Activated T-helper 2 cell treated with anti-CD3 and anti-CD28 coated beads, Interferon-gamma antibody, Interleukin-2, Interleukin-4, amounts not matched to agents 10 μg/mL and 5 μg/mL and 100 μg/mL, durations not matched to agents 14 hours and 24 hours and 36 hours (primary cell): ENCODE measurements at regions not wholly inside any gene's neighbourhood (a gene's known extent, or its start where the extent isn't known, plus 50 kb on each side); places are given as distances from the start of the nearest gene placed in this dataset.

ENCODE experiments used
- DNase-seq: peaks from one replicate; pipeline ENCODE4 v3.0.0; 2021; ENCODE audit warnings: low spot score
- H3K27ac Mint-ChIP-seq: one replicate; pipeline ENCODE4 v1.8.0; 2021; ENCODE audit warnings: mixed read lengths
- H3K27me3 Mint-ChIP-seq: one replicate; pipeline ENCODE4 v1.8.0; 2021; ENCODE audit warnings: low read depth, mixed read lengths
- H3K36me3 Mint-ChIP-seq: one replicate; pipeline ENCODE4 v1.8.0; 2021; ENCODE audit warnings: low read depth, mixed read lengths
- H3K4me1 Mint-ChIP-seq: one replicate; pipeline ENCODE4 v1.8.0; 2021; ENCODE audit warnings: low read depth, mixed read lengths
- H3K4me3 Mint-ChIP-seq: one replicate; pipeline ENCODE4 v1.8.0; 2021; ENCODE audit warnings: low read depth, mild to moderate bottlenecking, moderate library complexity, mixed read lengths
- H3K9me3 Mint-ChIP-seq: one replicate; pipeline ENCODE4 v1.8.0; 2021; ENCODE audit warnings: mixed read lengths
- intact Hi-C: fragments of 100-400 bp; cut with micrococcal nuclease; formaldehyde crosslinking; loops from one replicate; pipeline ENCODE4 v1.15.1; 2023

DNA sequence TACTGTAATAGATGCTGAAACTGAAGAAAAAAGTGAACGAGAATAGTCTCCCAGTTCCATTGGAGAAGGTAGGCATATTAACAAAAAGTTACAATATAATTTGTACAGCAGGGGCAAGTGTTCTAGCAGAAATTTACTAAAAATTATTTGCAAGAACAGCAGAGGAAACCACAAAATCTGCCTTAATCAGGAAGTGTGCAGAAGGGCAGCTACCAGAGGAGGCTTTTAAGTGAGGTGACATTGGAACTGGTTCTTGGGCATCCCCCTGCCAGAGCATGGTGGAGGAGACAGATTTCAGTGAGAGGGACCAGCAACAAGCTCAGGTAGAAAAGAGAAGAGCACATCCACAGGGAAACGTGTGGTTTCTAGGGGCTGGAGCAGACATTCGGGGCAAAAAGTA is 279.3 kb upstream of the CAMK1G start:
- H3K27ac Mint-ChIP-seq, result no peak overlapping the region
- intact Hi-C loops, result no loop called here
- H3K4me1 Mint-ChIP-seq, result no peaks in the 10 kb centered on the region
- H3K36me3 Mint-ChIP-seq, result no peaks in the 10 kb centered on the region
- peaks cover 3% of the 10 kb centered on the region for H3K27me3 Mint-ChIP-seq
- H3K9me3 Mint-ChIP-seq, result no peaks in the 10 kb centered on the region
- H3K4me3 Mint-ChIP-seq, result no peak overlapping the region
- DNase-seq, result no peak

DNA sequence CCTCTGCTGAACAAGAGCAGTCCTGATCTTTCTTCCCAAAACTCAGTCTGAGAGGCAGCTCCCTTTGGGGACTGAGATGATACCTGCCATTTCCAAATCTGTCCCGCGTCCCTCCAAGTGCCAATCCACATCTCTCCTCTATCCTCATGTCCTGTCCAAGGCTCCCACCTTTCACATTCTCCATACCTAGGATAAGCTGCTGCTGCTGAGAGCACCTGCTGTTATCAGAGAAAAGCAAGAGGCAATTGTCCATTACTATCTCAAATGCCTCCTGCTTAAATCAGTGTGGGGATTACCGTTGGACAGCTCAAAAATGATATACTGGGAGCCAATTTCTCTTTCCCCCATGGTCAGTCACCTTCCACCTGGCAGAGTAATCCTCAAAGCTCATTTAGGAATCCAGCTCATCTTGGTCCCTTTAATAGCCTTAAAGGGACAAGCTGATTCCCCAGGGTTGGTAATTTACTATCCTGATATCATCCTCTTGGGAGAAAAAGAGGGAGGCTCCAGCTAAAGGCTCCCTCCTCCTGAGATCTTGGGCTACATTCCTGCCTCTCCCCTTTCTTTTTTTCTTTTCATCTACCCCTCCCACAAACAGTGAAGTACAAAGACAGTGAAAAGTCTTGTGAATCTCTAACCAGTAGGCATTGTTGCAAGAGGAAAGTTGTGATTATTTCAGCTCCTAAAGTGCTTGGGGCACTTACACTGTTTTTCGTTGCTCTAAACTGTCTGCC is 278.1 kb upstream of the CAMK1G start:
- no peaks in the 10 kb centered on the region for H3K4me1 Mint-ChIP-seq
- peaks cover 3% of the 10 kb centered on the region for H3K27me3 Mint-ChIP-seq
- no peak overlapping the region for H3K27ac Mint-ChIP-seq
- no peaks in the 10 kb centered on the region for H3K9me3 Mint-ChIP-seq
- intact Hi-C loops, result no loop called here
- no peaks in the 10 kb centered on the region for H3K36me3 Mint-ChIP-seq
- no peak for DNase-seq
- no peak overlapping the region for H3K4me3 Mint-ChIP-seq

DNA sequence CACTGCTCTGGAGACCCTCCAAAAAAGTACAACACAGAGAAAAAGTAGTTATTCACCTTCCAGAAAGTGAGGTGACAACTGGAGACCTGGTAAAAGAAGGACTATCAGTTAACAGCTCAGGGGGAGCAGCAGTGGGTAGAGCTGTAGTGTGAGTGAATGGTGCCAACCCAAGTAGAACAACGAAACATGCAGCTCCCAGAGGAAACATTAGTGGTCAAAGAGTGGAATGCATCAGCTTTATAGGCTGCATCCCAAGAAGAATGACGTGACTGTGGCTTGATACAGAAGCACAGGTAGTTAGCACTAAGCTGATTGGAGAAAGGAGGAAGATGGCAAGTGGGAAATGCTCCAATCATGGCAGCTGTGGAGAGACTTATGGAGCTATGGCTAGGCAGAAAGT is 275.7 kb upstream of the CAMK1G start:
- no peaks in the 10 kb centered on the region for H3K9me3 Mint-ChIP-seq
- H3K4me3 Mint-ChIP-seq, result no peak overlapping the region
- no peak overlapping the region for H3K27ac Mint-ChIP-seq
- H3K4me1 Mint-ChIP-seq, result no peaks in the 10 kb centered on the region
- intact Hi-C loops, result no loop called here
- H3K27me3 Mint-ChIP-seq, result peaks cover 2% of the 10 kb centered on the region
- DNase-seq, result no peak
- H3K36me3 Mint-ChIP-seq, result no peaks in the 10 kb centered on the region

- Mint-ChIP-seq H3K9me3 (no peaks in the 10 kb centered on the region), H3K4me1 (no peaks in the 10 kb centered on the region), H3K4me3 (no peak overlapping the region), H3K27me3 (peaks cover 2% of the 10 kb centered on the region), H3K27ac (no peak overlapping the region), H3K36me3 (no peaks in the 10 kb centered on the region)
- intact Hi-C loops, result no loop called here
- no peak for DNase-seq
Observed at GRCh38 chr1:209309198-209309597, 274.3 kb upstream of the CAMK1G start.

GRCh38 chr1:209311770-209312169 is 271.7 kb upstream of the CAMK1G start:
- Mint-ChIP-seq H3K9me3 (no peaks in the 10 kb centered on the region), H3K4me1 (no peaks in the 10 kb centered on the region), H3K4me3 (no peak overlapping the region), H3K36me3 (no peaks in the 10 kb centered on the region), H3K27ac (no peak overlapping the region), H3K27me3 (no peaks in the 10 kb centered on the region)
- intact Hi-C loops, result no loop called here
- DNase-seq, result no peak

DNA sequence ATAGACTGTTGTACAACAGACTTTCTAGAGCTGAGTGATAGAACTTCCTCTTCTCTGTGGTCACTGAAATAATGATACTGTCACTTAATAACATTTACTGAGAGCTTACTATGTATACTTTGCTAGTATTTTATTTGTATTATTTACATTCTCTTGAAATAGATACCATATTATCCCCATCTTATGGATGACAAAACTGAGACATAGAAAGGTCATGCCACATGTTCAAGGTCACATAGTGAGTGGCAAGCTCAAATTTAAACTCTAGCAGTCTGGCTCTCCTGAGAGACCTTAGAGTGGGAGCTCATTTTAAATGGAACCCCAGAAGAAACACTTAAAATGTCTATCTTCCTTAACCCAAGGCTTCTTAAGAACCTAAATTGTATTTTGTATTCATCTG is 266.6 kb upstream of the CAMK1G start:
- Mint-ChIP-seq H3K27ac (no peak overlapping the region), H3K4me3 (no peak overlapping the region), H3K27me3 (no peaks in the 10 kb centered on the region), H3K36me3 (no peaks in the 10 kb centered on the region), H3K9me3 (no peaks in the 10 kb centered on the region), H3K4me1 (no peaks in the 10 kb centered on the region)
- DNase-seq, result no peak
- intact Hi-C loops, result no loop called here

DNA sequence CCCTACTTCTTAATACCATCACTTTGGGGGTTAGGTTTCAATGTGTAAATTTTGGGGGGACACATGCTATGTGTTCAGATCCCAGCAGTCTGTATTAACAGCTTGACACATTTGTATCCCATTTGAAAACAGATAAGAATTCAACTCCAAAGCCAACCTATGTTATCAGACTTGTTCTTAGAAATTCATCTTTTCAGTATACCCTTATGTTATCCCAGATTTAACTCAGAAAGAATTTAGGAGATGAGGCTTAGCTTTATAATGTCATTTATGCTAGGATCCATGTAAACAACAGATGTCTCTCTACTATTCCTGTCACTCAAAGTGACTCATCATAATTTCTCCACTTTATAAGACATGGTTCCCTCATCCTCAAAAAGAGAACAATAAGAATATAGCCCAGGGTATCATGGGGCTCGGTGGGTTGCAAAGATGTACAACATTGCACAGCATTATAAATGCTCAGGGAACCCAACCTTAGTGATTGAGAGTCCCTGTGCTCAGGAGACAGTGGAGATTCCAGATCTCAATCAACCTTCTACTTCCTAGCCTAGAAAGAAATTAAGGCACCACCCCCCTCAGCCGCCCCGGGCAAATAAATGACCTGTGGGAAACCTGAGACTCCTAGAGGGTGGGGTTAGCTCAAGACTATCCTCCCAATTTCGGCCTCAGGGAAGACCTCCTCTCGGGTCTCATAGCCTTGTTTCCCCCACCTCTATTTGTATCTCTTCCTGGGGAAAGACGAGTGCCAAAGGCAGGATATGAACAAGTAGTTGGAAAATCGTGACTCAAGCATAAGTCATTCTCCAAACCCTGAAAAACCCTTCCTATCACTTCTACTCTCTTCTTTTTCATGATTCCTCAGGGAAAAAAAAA is 265.1 kb upstream of the CAMK1G start:
- no peak overlapping the region for H3K4me3 Mint-ChIP-seq
- H3K27me3 Mint-ChIP-seq, result no peaks in the 10 kb centered on the region
- no peaks in the 10 kb centered on the region for H3K4me1 Mint-ChIP-seq
- no peak for DNase-seq
- no peaks in the 10 kb centered on the region for H3K9me3 Mint-ChIP-seq
- H3K27ac Mint-ChIP-seq, result no peak overlapping the region
- H3K36me3 Mint-ChIP-seq, result no peaks in the 10 kb centered on the region
- intact Hi-C loops, result no loop called here

DNA sequence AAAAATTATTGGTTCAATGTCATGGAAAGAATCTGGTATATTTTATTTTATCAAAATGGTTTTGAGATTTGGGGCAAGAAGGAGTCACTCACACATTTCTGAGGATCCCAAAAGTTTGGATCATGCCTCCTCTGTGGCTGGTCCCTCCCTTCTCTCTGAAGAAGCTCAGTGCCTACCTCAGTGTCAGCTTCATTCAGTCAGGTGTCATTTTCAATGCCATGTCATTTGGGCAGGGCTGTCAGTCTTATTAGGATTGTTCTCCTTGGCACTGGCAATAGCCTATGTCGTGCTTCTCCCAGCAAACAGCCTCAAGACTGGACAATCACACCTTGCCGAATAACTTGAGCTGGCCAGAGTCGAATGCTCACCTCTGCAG is 264.5 kb upstream of the CAMK1G start:
- no peak overlapping the region for H3K27ac Mint-ChIP-seq
- H3K4me1 Mint-ChIP-seq, result no peaks in the 10 kb centered on the region
- no peaks in the 10 kb centered on the region for H3K36me3 Mint-ChIP-seq
- DNase-seq, result no peak
- intact Hi-C loops, result no loop called here
- H3K9me3 Mint-ChIP-seq, result no peaks in the 10 kb centered on the region
- H3K27me3 Mint-ChIP-seq, result no peaks in the 10 kb centered on the region
- no peak overlapping the region for H3K4me3 Mint-ChIP-seq

DNA sequence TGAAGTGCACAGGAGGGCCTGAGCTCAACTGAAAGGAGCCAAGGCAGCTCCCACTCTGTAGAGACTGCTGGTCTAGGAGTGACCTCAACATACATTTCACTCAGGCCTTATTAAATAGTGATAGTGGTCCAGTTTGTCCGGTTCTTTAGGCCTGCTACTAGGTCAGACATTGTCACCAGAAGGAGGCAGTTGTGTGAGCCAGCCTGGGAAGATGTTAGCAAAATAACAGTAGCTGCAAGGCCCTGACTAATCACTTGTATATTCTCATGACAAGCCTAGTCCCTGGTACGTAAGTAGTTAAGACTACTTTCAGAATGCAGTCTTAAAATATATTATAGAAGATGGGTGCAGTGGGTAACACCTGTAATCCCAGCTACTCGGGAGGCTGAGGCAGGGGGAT is 264.0 kb upstream of the CAMK1G start:
- Mint-ChIP-seq H3K27ac (no peak overlapping the region), H3K27me3 (no peaks in the 10 kb centered on the region), H3K4me3 (no peak overlapping the region), H3K9me3 (no peaks in the 10 kb centered on the region), H3K36me3 (no peaks in the 10 kb centered on the region), H3K4me1 (no peaks in the 10 kb centered on the region)
- DNase-seq, result no peak
- intact Hi-C loops, result no loop called here

- H3K36me3 Mint-ChIP-seq, result no peaks in the 10 kb centered on the region
- no peaks in the 10 kb centered on the region for H3K4me1 Mint-ChIP-seq
- H3K4me3 Mint-ChIP-seq, result no peak overlapping the region
- no peaks in the 10 kb centered on the region for H3K9me3 Mint-ChIP-seq
- intact Hi-C loops, result no loop called here
- peaks cover 3% of the 10 kb centered on the region for H3K27me3 Mint-ChIP-seq
- H3K27ac Mint-ChIP-seq, result no peak overlapping the region
- no peak for DNase-seq
Observed at GRCh38 chr1:209323743-209324142, 259.8 kb upstream of the CAMK1G start.

DNA sequence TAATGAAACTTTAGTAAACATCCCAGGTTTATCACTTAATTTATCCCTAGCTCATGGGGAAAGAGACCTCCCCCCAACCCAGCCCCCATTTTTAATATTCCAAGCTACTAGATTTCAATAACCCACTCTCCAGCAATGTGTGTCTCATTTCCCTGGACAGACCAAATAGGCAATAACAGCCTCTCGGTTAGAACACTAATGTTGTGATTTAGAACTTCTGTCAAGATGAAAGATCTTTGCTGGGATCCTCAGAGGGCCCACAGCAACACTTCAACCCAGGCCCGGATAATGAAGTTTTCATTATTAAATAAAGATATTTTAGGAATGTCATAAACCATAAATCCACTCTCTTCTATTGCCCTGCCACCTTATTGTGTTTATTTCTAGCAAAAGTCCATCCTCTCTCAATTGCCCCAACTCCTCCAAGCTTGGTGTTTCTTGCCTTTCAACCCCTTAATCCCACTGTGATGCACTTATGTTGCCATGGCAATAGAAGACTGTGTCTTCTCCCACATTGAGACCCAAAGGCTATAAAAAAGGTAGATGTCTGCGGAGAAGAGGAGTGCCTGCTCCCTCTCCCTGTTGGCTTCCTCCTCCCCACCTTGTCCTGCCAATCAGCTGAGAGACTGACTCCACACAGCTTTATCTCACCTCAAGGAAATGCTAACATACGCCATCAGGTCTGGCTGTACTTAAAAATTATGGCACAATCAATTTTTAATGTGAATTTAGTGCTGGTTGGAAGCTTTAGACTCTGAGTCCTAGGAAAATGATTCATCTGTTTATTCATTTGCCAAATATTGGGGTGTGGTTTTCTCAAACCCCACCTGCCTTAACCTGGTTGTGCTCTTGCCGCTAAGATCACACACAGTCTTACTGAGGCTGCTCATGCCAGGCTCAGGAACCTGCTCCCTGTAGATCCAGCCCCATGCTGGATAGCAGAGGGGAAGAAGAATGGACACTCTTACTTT is 258.3 kb upstream of the CAMK1G start:
- Mint-ChIP-seq H3K27me3 (peaks cover 5% of the 10 kb centered on the region), H3K4me3 (no peak overlapping the region), H3K27ac (no peak overlapping the region), H3K4me1 (no peaks in the 10 kb centered on the region), H3K9me3 (no peaks in the 10 kb centered on the region), H3K36me3 (no peaks in the 10 kb centered on the region)
- intact Hi-C loops, result no loop called here
- DNase-seq, result no peak

- Mint-ChIP-seq H3K27me3 (peaks cover 8% of the 10 kb centered on the region), H3K36me3 (no peaks in the 10 kb centered on the region), H3K9me3 (no peaks in the 10 kb centered on the region), H3K27ac (no peak overlapping the region), H3K4me3 (no peak overlapping the region), H3K4me1 (no peaks in the 10 kb centered on the region)
- intact Hi-C loops, result no loop called here
- DNase-seq, result no peak
Observed at GRCh38 chr1:209326076-209326475, 257.4 kb upstream of the CAMK1G start.
